GM18519 (cell line): ENCODE measurements at regions not wholly inside any gene's neighbourhood (a gene's known extent, or its start where the extent isn't known, plus 50 kb on each side); places are given as distances from the start of the nearest gene placed in this dataset.
"Not testable (repeated sequence)": the region's sequence is repeated elsewhere in the genome, so short reads cannot be mapped to it uniquely, and the experiment has no call there.

Experiments used
- ATAC-seq: cut with Tn5 transposase; IDR thresholded peaks from one replicate; pipeline ENCODE4 v1.9.1; 2021; ENCODE audit warnings: mild to moderate bottlenecking, moderate library complexity; ENCODE audit not compliant: unreplicated experiment, low FRiP score

- no peak for ATAC-seq
These were observed 779.9 kb upstream of the CDH6 start for GRCh38 chr5:30413540-30413939.

GRCh38 chr5:30405821-30406220 is 787.7 kb upstream of the CDH6 start:
- no peak for ATAC-seq

GRCh38 chr5:30401479-30402058 is 791.9 kb upstream of the CDH6 start:
- no peak for ATAC-seq

GRCh38 chr5:30398423-30398822 is 795.1 kb upstream of the CDH6 start:
- no peak for ATAC-seq

- ATAC-seq = no peak
These were observed 800.6 kb upstream of the CDH6 start for GRCh38 chr5:30392897-30393296.

- ATAC-seq = no peak
These were observed 803.4 kb upstream of the CDH6 start for GRCh38 chr5:30390095-30390494.

- no peak for ATAC-seq
These were observed 805.4 kb upstream of the CDH6 start for GRCh38 chr5:30387974-30388632.

GRCh38 chr5:30385754-30386153 is 807.7 kb upstream of the CDH6 start:
- no peak for ATAC-seq

- no peak for ATAC-seq
These were observed 809.3 kb upstream of the CDH6 start for GRCh38 chr5:30384171-30384570.

- no peak for ATAC-seq
These were observed 813.3 kb upstream of the CDH6 start for GRCh38 chr5:30380228-30380627.

- no peak for ATAC-seq
These were observed 816.6 kb upstream of the CDH6 start for GRCh38 chr5:30376848-30377247.

- ATAC-seq = no peak
These were observed 825.4 kb upstream of the CDH6 start for GRCh38 chr5:30368064-30368463.

- ATAC-seq = not testable (repeated sequence)
These were observed 828.5 kb upstream of the CDH6 start for GRCh38 chr5:30365031-30365430.

- ATAC-seq = no peak
These were observed 836.1 kb upstream of the CDH6 start for GRCh38 chr5:30357371-30357770.

- ATAC-seq = no peak
These were observed 837.8 kb upstream of the CDH6 start for GRCh38 chr5:30355675-30356074.

GRCh38 chr5:30347858-30348257 is 845.6 kb upstream of the CDH6 start:
- ATAC-seq = no peak

GRCh38 chr5:30345539-30346345 is 847.7 kb upstream of the CDH6 start:
- ATAC-seq = not testable (repeated sequence)

GRCh38 chr5:30343707-30344106 is 849.8 kb upstream of the CDH6 start:
- no peak for ATAC-seq

- no peak for ATAC-seq
These were observed 852.0 kb upstream of the CDH6 start for GRCh38 chr5:30341466-30341865.

GRCh38 chr5:30337084-30337573 is 856.4 kb upstream of the CDH6 start:
- ATAC-seq = no peak

GRCh38 chr5:30331534-30331933 is 862.0 kb upstream of the CDH6 start:
- ATAC-seq = no peak

GRCh38 chr5:30325795-30326194 is 867.7 kb upstream of the CDH6 start:
- ATAC-seq = no peak
